Activated CD8-positive, alpha-beta T cell treated with anti-CD3 and anti-CD28 coated beads for 36 hours (primary cell): ENCODE measurements at regions not wholly inside any gene's neighbourhood (a gene's known extent, or its start where the extent isn't known, plus 50 kb on each side); places are given as distances from the start of the nearest gene placed in this dataset.

Source experiments
- ATAC-seq: fragments of 200-7000 bp; cut with Tn5 transposase; one replicate; pipeline ENCODE4 v1.10.0; 2021; ENCODE audit warnings: mild to moderate bottlenecking, moderate library complexity
- CTCF ChIA-PET: fragments of 350-600 bp; sonication (Branson Sonifier 250); formaldehyde crosslinking; loops from one replicate; lab custom pipeline; 2021; ENCODE audit warnings: antibody characterized with exemption; lab: Charles Lee
- POLR2A ChIA-PET: fragments of 350-600 bp; sonication (Branson Sonifier 250); formaldehyde crosslinking; loops from one replicate; lab custom pipeline; 2021; ENCODE audit warnings: antibody characterized with exemption; lab: Charles Lee
- DNase-seq: peaks from one replicate; pipeline ENCODE4 v3.0.0-alpha.2; 2020
- H3K27ac Mint-ChIP-seq: one replicate; pipeline ENCODE4 v1.8.0; 2021; ENCODE audit warnings: mild to moderate bottlenecking, mixed read lengths
- H3K27me3 Mint-ChIP-seq: one replicate; pipeline ENCODE4 v1.8.0; 2021; ENCODE audit warnings: mixed read lengths
- H3K36me3 Mint-ChIP-seq: one replicate; pipeline ENCODE4 v1.8.0; 2021; ENCODE audit warnings: low read depth, mixed read lengths
- H3K4me1 Mint-ChIP-seq: one replicate; pipeline ENCODE4 v1.8.0; 2021; ENCODE audit warnings: low read depth, mixed read lengths
- H3K4me3 Mint-ChIP-seq: one replicate; pipeline ENCODE4 v1.8.0; 2021; ENCODE audit warnings: mild to moderate bottlenecking, moderate library complexity, mixed read lengths
- H3K9me3 Mint-ChIP-seq: one replicate; pipeline ENCODE4 v1.8.0; 2021; ENCODE audit warnings: mixed read lengths
- CTCF ChIP-seq: fragments of 200-600 bp; IDR thresholded peaks from one replicate; pipeline ENCODE4 v1.8.0; 2022; ENCODE audit warnings: antibody characterized with exemption, mild to moderate bottlenecking
- intact Hi-C: fragments of 100-400 bp; cut with micrococcal nuclease; formaldehyde crosslinking; loops from one replicate; pipeline ENCODE4 v1.10.0; 2022

- H3K9me3 Mint-ChIP-seq, result peaks cover 9% of the 10 kb centered on the region
- ChIA-PET POLR2A (no interaction called here), CTCF (no interaction called here)
- H3K36me3 Mint-ChIP-seq, result no peaks in the 10 kb centered on the region
- no peaks in the 10 kb centered on the region for H3K27me3 Mint-ChIP-seq
- intact Hi-C loops, result no loop called here
- TF ChIP-seq CTCF, result no peak
- no peak overlapping the region for H3K4me3 Mint-ChIP-seq
- no peak overlapping the region for H3K27ac Mint-ChIP-seq
- no peak for ATAC-seq
- DNase-seq, result no peak
- H3K4me1 Mint-ChIP-seq, result no peaks in the 10 kb centered on the region
Observed at GRCh38 chr4:19983072-19983471, 268.6 kb upstream of the SLIT2 start.

GRCh38 chr4:19982556-19982955, 269.1 kb upstream of the SLIT2 start:
- H3K27ac Mint-ChIP-seq, result no peak overlapping the region
- H3K4me1 Mint-ChIP-seq, result no peaks in the 10 kb centered on the region
- peaks cover 14% of the 10 kb centered on the region for H3K9me3 Mint-ChIP-seq
- no peaks in the 10 kb centered on the region for H3K27me3 Mint-ChIP-seq
- DNase-seq, result no peak
- intact Hi-C loops, result no loop called here
- POLR2A ChIA-PET, result no interaction called here
- no peaks in the 10 kb centered on the region for H3K36me3 Mint-ChIP-seq
- CTCF ChIA-PET, result no interaction called here
- no peak for ATAC-seq
- no peak overlapping the region for H3K4me3 Mint-ChIP-seq
- TF ChIP-seq CTCF, result no peak

GRCh38 chr4:19971829-19972228, 279.9 kb upstream of the SLIT2 start:
- DNase-seq (no peak), ATAC-seq (no peak)
- Mint-ChIP-seq H3K4me1 (no peaks in the 10 kb centered on the region), H3K27ac (no peak overlapping the region), H3K36me3 (no peaks in the 10 kb centered on the region), H3K27me3 (no peaks in the 10 kb centered on the region), H3K9me3 (peaks cover 2% of the 10 kb centered on the region), H3K4me3 (no peak overlapping the region)
- TF ChIP-seq CTCF, result no peak
- intact Hi-C loops, result no loop called here
- CTCF ChIA-PET, result no interaction called here
- POLR2A ChIA-PET, result no interaction called here

GRCh38 chr4:19969492-19969891, 282.2 kb upstream of the SLIT2 start:
- Mint-ChIP-seq H3K4me1 (no peaks in the 10 kb centered on the region), H3K36me3 (peaks cover 2% of the 10 kb centered on the region), H3K27me3 (no peaks in the 10 kb centered on the region), H3K9me3 (peaks cover 7% of the 10 kb centered on the region), H3K27ac (no peak overlapping the region), H3K4me3 (no peak overlapping the region)
- no peak for DNase-seq
- ATAC-seq, result no peak
- TF ChIP-seq CTCF, result no peak
- intact Hi-C loops, result no loop called here
- ChIA-PET CTCF (no interaction called here), POLR2A (no interaction called here)

GRCh38 chr4:19961091-19961490, 290.6 kb upstream of the SLIT2 start:
- TF ChIP-seq CTCF, result no peak
- POLR2A ChIA-PET, result no interaction called here
- Mint-ChIP-seq H3K9me3 (peaks cover 6% of the 10 kb centered on the region), H3K4me3 (no peak overlapping the region), H3K4me1 (no peaks in the 10 kb centered on the region), H3K36me3 (peaks cover 2% of the 10 kb centered on the region), H3K27ac (no peak overlapping the region), H3K27me3 (no peaks in the 10 kb centered on the region)
- intact Hi-C loops, result no loop called here
- DNase-seq (no peak), ATAC-seq (no peak)
- CTCF ChIA-PET, result no interaction called here
